ENCODE measurements at regions not wholly inside any gene's neighbourhood (a gene's known extent, or its start where the extent isn't known, plus 50 kb on each side); places are given as distances from the start of the nearest gene placed in this dataset.

GRCh38 chr2:12982149-12982584 lies 265.4 kb downstream of the TRIB2 start:
- TF ChIP-seq, protein P1, sequence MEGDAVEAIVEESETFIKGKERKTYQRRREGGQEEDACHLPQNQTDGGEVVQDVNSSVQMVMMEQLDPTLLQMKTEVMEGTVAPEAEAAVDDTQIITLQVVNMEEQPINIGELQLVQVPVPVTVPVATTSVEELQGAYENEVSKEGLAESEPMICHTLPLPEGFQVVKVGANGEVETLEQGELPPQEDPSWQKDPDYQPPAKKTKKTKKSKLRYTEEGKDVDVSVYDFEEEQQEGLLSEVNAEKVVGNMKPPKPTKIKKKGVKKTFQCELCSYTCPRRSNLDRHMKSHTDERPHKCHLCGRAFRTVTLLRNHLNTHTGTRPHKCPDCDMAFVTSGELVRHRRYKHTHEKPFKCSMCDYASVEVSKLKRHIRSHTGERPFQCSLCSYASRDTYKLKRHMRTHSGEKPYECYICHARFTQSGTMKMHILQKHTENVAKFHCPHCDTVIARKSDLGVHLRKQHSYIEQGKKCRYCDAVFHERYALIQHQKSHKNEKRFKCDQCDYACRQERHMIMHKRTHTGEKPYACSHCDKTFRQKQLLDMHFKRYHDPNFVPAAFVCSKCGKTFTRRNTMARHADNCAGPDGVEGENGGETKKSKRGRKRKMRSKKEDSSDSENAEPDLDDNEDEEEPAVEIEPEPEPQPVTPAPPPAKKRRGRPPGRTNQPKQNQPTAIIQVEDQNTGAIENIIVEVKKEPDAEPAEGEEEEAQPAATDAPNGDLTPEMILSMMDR (IDR thresholded peaks at IDR 0.05): no peak
- TF ChIP-seq POLR2AphosphoS5 (IDR thresholded peaks at IDR 0.05) (no peak), EP300 (IDR thresholded peaks at IDR 0.05) (no peak)

All from suprapubic skin (tissue), 4 donors.